ENCODE measurements at regions not wholly inside any gene's neighbourhood (a gene's known extent, or its start where the extent isn't known, plus 50 kb on each side); places are given as distances from the start of the nearest gene placed in this dataset.
"Not testable (repeated sequence)": the region's sequence is repeated elsewhere in the genome, so short reads cannot be mapped to it uniquely, and the experiment has no call there.

DNA sequence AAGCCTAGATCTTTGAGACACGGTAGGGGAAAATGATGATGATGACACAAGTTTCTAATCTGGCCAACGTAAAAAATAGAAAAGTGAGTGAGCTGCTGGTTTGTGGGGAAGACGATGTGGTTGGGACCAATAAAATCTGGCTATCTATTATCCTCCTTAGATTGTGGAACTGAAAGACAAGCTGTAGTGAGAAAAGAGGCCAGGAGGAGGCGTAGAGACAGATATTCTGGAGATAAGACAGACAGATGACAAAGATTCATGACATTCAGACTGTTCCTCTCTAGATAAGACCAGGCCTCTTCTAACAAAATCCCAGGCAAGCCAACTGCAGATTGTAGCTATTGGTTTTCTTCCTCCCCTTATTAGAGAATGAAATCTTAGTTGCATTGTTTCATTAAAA is 376.3 kb upstream of the UBE2E3 start:
- peak; percentile 46 for DNase-seq (ENCODE audit: low read depth)

GRCh38 chr2:180601016-180601415 is 379.4 kb upstream of the UBE2E3 start:
- no peak for DNase-seq (ENCODE audit: low read depth)

DNA sequence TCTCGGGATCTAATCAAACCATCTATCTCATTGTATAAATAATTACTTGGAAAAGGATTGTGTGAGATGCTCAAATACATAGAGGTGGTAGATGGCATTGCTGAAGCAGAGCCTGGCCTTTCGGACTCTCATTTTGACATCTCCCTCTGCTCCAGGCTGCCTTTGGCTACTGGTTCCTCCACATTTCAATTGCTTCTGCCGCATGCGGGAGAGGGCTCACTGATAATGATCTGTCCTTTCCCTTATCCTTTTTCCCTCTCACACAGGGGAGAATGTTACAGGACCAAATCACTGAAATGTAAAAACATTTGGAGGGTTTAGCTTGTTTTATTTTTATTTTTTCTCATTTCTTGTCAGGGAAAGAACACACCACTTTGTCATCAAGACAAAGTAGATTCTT is 380.6 kb upstream of the UBE2E3 start:
- DNase-seq (ENCODE audit: low read depth) = no peak

DNA sequence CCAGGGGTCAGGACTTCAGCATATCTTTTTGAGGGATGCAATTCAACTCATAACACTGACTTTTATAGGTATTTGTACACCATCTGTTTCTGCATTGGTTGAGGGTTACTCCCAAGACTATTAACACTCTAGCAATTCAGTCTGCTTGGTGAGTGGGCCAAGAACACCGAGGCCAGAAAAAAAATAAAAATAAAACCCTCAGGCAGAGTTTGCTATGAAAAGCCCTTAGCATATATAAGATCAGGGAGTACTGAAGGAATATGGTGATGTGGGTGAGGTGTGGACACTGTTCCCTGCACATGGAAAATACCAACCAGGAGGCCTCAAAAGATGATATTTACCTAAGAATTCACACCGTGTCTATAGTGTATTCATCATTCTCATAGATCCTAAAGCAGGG is 383.2 kb upstream of the UBE2E3 start:
- no peak for DNase-seq (ENCODE audit: low read depth)

DNA sequence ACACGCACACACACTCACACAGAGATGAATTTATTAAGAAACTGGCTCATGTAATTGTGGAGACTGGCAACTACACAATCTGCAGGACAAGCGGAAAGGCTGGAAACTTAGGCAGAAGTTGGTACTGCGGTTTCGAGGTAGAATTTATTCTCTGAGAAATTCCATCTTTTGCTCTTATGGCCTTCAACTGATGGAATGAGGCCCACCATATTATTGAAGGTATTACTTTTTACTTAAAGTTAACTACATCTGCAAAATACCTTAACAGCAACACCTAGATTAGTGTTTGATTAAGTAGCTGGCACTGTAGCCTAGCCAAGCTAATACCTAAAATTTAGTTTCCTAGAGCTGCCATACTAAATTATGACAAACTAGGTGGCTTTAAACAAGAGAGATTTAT is 384.0 kb upstream of the UBE2E3 start:
- no peak for DNase-seq (ENCODE audit: low read depth)

DNA sequence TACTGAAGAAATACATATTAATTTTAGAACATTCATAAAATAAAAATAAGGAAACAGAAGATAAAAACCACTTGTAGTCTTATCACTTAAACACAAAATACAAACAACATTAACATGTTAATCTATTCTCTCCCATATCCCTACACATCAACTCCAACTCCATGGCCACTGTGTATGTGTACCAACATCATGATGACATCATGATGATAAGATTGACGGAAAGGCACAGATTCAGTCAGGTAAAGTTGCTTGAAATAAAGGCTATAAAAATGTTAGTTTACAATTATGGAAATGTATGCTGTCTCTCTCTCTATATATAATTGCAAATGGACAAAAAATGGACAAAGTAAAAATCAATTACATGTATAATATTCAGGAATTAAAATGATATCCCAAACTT is 388.5 kb upstream of the UBE2E3 start:
- no peak for DNase-seq (ENCODE audit: low read depth)

DNA sequence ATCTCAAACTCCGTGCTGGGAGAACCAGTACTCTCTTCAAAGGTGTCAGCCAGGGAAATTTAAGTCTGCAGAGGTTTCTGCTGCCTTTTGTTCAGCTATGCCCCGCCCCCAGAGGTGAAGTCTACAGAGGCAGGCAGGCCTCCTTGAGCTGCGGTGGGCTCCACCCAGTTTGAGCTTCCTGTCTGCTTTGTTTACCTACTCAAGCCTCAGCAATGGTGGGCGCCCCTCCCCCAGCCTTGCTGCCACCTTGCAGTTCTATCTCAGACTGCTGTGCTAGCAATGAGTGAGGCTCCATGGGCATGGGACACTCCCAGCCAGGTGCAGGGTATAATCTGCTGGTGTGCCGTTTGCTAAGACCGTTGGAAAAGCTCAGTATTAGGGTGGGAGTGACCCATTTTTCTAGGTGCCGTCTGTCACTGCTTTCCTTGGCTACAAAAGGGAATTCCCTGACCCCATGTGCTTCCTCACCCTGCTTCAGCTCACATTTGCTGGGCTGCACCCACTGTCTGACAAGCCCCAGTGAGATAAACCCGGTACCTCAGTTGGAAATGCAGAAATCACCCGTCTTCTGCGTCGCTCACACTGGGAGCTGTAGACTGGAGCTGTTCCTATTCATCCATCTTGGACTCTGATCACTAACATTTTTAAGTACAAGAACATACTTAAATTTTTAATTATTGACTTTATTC is 389.2 kb upstream of the UBE2E3 start:
- not testable (repeated sequence) for DNase-seq (ENCODE audit: low read depth)

GRCh38 chr2:180583441-180584140 is 396.8 kb upstream of the UBE2E3 start:
- no peak for DNase-seq (ENCODE audit: low read depth)

- no peak for DNase-seq (ENCODE audit: low read depth)
These were observed 401.0 kb upstream of the UBE2E3 start for GRCh38 chr2:180579388-180579787.

DNA sequence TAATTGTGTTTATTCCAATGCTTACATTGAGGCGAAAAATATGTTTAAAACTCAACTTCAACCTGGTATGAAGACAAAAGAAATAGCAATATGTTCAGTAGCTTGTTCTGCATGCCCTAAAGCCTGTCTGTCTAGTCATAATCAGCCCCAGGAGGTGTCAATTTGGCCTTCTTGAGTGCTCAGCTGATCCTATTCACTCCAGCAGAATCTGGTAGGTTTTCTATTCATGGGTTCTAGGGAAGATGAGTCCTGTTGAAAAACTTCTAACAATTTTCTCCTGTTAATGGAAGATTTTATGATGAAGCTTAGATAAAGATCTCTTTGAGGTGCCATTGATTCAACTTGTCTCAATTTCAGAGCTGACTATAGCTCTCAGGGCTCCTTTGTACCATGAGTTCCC is 402.0 kb upstream of the UBE2E3 start:
- no peak for DNase-seq (ENCODE audit: low read depth)

GRCh38 chr2:180577567-180577966 is 402.8 kb upstream of the UBE2E3 start:
- no peak for DNase-seq (ENCODE audit: low read depth)

GRCh38 chr2:180573951-180574350 is 406.5 kb upstream of the UBE2E3 start:
- peak; percentile 58 for DNase-seq (ENCODE audit: low read depth)

GRCh38 chr2:180572346-180572745 is 408.1 kb upstream of the UBE2E3 start:
- DNase-seq (ENCODE audit: low read depth) = no peak

GRCh38 chr2:180571559-180571958 is 408.8 kb upstream of the UBE2E3 start:
- peak; percentile 12 for DNase-seq (ENCODE audit: low read depth)

DNA sequence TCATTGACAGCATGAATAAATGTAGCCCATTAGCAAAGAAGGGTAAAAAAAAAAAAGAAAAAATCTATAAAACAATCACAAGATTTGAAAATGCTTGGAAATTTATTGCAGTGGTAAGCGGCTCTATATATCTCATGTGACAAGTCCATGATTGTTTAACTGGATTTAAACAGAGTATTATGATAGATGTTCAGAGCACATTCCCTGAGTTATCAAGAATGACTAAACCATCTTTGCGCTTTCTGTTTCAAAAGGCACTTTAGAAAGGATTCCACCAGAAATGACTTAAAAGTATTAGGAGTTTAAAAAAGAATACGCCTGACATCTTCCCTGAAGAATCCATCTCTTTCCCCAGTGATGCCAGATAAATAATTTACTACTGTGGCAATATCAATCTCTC is 409.5 kb upstream of the UBE2E3 start:
- no peak for DNase-seq (ENCODE audit: low read depth)

DNA sequence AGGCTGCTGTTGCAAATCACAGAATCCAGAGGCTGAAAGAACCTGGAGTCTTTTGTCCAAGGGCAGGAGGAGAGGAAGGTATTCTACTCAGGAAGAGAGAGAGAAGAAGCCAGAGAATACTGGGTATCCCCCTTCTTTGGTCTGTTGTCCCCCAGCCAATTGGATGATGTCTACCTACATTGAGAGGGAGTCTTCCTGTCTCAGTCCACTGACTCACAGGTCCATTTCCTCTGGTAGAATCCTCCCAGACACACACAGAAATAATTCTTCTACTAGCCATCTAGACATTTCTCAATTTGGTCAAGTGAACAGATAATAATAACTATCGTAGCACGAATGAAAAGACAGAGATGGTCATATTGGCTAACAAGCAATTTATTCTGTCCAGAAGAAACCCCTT is 416.4 kb upstream of the UBE2E3 start:
- DNase-seq (ENCODE audit: low read depth) = no peak

DNA sequence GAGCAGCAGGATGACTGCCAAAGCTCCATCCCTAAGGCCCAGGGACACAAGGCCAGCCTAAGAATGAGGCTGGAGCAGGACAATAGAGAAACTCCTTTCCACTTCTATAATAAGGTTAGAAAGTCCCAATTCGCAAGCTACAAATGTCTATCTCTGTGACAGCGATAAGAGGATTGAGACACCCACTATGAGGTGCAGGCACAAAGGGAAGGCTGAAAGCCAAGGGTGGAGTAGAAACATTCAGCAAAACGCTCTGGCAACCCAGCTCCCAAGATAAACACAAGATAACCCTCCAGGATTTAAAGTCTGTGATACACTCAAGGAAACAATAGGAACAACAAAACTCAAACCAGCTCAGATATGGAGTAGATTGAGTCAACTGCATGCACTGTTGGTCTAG is 418.0 kb upstream of the UBE2E3 start:
- DNase-seq (ENCODE audit: low read depth) = no peak

DNA sequence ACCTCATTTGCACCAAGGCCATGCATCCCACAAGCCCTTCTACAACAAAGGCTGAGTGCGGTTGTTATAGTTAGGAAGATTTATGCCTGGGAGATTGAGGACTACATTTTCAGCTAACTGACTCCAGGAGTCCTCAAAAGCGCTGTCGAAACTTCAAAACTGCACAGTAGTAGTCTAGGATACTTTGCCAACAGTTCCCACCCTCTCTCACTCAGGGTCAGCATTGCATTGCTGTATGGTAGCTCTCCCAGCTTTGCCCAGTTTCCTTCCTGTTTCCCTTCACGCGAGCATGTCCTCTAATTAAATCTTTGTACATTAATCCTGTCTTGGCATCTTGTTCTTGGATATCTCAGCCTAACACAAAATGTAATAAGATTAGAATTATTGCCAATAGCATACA is 420.6 kb upstream of the UBE2E3 start:
- no peak for DNase-seq (ENCODE audit: low read depth)

- DNase-seq (ENCODE audit: low read depth) = no peak
These were observed 421.4 kb upstream of the UBE2E3 start for GRCh38 chr2:180559038-180559437.

GRCh38 chr2:180555391-180555965 is 424.9 kb upstream of the UBE2E3 start:
- peak; percentile 29 for DNase-seq (ENCODE audit: low read depth)

DNA sequence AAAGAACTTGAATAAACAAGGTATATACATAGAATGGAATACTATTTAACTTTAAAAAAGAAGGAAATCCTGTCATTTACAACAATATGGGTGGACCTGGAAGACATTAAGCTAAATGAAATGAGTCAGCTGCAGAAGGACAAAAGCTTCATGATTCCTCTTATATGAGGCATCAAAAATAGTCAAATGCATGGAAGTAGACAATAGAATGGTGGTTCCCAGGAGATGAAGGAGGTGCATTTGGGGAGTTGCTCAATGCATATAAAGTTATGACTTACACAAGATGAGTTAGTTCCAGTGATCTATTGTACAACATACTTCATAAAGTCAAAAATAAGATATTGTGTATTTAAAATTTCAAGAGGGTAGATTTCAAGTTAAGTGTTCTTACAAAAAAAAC is 426.1 kb upstream of the UBE2E3 start:
- no peak for DNase-seq (ENCODE audit: low read depth)

GRCh38 chr2:180553094-180553715 is 427.2 kb upstream of the UBE2E3 start:
- no peak for DNase-seq (ENCODE audit: low read depth)

GRCh38 chr2:180542511-180542910 is 437.9 kb upstream of the UBE2E3 start:
- DNase-seq (ENCODE audit: low read depth) = no peak
